ENCODE measurements at regions not wholly inside any gene's neighbourhood (a gene's known extent, or its start where the extent isn't known, plus 50 kb on each side); places are given as distances from the start of the nearest gene placed in this dataset.

DNA sequence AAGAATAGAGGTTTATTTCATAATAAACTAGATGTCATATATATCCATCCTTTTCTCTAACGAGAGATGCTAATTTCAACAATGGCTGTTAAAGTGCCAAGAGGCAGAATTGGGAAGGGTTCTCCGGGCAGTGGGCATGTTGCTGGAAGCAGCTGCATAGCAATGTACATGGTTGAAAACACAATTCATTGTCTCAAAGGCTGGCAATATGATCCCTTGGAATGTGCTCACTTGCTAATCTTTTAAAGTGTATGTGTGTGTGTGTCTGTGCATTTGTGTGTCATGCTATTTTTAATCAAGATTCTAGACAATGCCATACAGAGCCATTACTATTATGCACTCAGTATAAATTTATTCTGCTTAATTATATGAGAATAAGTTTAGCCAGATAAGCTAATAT, 1020.3 kb downstream of the NAALADL2 start:
- Histone ChIP-seq H3K27ac (ENCODE audit: control insufficient read depth, insufficient read depth, low read length) (no peak overlapping the region), H3K36me3 (ENCODE audit: control insufficient read depth in 2 of 2, extremely low read depth in 1 of 2, insufficient read depth in 2 of 2, low read length in 2 of 2) (no peaks in the 10 kb centered on the region), H3K4me2 (ENCODE audit: control insufficient read depth, extremely low read depth, insufficient read depth, low read depth, low read length) (no peak overlapping the region), H3K79me2 (ENCODE audit: control insufficient read depth, insufficient read depth, low read length) (no peaks in the 10 kb centered on the region), H4K20me1 (ENCODE audit: control insufficient read depth, extremely low read depth, insufficient read depth, low read length) (no peaks in the 10 kb centered on the region), H3K4me3 (ENCODE audit: control insufficient read depth in 2 of 3, extremely low read depth in 1 of 3, insufficient read depth in 2 of 3, low read depth in 1 of 3, low read length in 3 of 3) (no peak overlapping the region), H3K9me1 (ENCODE audit: control insufficient read depth, extremely low read depth, insufficient read depth, low read length) (no peaks in the 10 kb centered on the region), H3K9ac (ENCODE audit: control insufficient read depth, extremely low read depth, insufficient read depth, low read length) (no peak overlapping the region), H2AFZ (ENCODE audit: control insufficient read depth, low read length) (no peak overlapping the region), H3K4me1 (ENCODE audit: control insufficient read depth, extremely low read depth, insufficient read depth, low read length) (no peaks in the 10 kb centered on the region), H3K27me3 (ENCODE audit: control insufficient read depth, extremely low read depth, insufficient read depth, low read length) (no peaks in the 10 kb centered on the region), H3K9me3 (ENCODE audit: control insufficient read depth, low read depth, low read length) (no peaks in the 10 kb centered on the region)
- FAIRE-seq, result no peak
- dilution Hi-C loops (cut with MboI; ENCODE audit: extremely low pct_ligation_motif_present, low sequenced_read_pairs), result no loop called here
- no peak for DNase-seq (ENCODE audit: low read depth, low spot score)
- TF ChIP-seq, protein P1, sequence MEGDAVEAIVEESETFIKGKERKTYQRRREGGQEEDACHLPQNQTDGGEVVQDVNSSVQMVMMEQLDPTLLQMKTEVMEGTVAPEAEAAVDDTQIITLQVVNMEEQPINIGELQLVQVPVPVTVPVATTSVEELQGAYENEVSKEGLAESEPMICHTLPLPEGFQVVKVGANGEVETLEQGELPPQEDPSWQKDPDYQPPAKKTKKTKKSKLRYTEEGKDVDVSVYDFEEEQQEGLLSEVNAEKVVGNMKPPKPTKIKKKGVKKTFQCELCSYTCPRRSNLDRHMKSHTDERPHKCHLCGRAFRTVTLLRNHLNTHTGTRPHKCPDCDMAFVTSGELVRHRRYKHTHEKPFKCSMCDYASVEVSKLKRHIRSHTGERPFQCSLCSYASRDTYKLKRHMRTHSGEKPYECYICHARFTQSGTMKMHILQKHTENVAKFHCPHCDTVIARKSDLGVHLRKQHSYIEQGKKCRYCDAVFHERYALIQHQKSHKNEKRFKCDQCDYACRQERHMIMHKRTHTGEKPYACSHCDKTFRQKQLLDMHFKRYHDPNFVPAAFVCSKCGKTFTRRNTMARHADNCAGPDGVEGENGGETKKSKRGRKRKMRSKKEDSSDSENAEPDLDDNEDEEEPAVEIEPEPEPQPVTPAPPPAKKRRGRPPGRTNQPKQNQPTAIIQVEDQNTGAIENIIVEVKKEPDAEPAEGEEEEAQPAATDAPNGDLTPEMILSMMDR (optimal IDR thresholded peaks at IDR 0.05 in 1 of 3, IDR thresholded peaks at IDR 0.05 in 1 of 3, conservative IDR thresholded peaks at IDR 0.05 in 1 of 3; ENCODE audit: extremely low read depth in 1 of 3, insufficient read depth in 2 of 3, low read length in 3 of 3), result no peak
- no peak for TF ChIP-seq EZH2 (IDR thresholded peaks at IDR 0.05; ENCODE audit: low read length)

GRCh38 chr3:175869404-175869803, 1010.3 kb downstream of the NAALADL2 start:
- Histone ChIP-seq H3K9ac (ENCODE audit: control insufficient read depth, extremely low read depth, insufficient read depth, low read length) (no peak overlapping the region), H2AFZ (ENCODE audit: control insufficient read depth, low read length) (no peak overlapping the region), H3K4me1 (ENCODE audit: control insufficient read depth, extremely low read depth, insufficient read depth, low read length) (no peaks in the 10 kb centered on the region), H3K27ac (ENCODE audit: control insufficient read depth, insufficient read depth, low read length) (no peak overlapping the region), H3K4me3 (ENCODE audit: control insufficient read depth in 2 of 3, extremely low read depth in 1 of 3, insufficient read depth in 2 of 3, low read depth in 1 of 3, low read length in 3 of 3) (no peak overlapping the region), H3K9me1 (ENCODE audit: control insufficient read depth, extremely low read depth, insufficient read depth, low read length) (no peaks in the 10 kb centered on the region), H3K79me2 (ENCODE audit: control insufficient read depth, insufficient read depth, low read length) (no peaks in the 10 kb centered on the region), H3K9me3 (ENCODE audit: control insufficient read depth, low read depth, low read length) (no peaks in the 10 kb centered on the region), H4K20me1 (ENCODE audit: control insufficient read depth, extremely low read depth, insufficient read depth, low read length) (no peaks in the 10 kb centered on the region), H3K4me2 (ENCODE audit: control insufficient read depth, extremely low read depth, insufficient read depth, low read depth, low read length) (no peak overlapping the region), H3K27me3 (ENCODE audit: control insufficient read depth, extremely low read depth, insufficient read depth, low read length) (no peaks in the 10 kb centered on the region), H3K36me3 (ENCODE audit: control insufficient read depth in 2 of 2, extremely low read depth in 1 of 2, insufficient read depth in 2 of 2, low read length in 2 of 2) (no peaks in the 10 kb centered on the region)
- no peak for FAIRE-seq
- TF ChIP-seq, protein P1 (optimal IDR thresholded peaks at IDR 0.05 in 1 of 3, IDR thresholded peaks at IDR 0.05 in 1 of 3, conservative IDR thresholded peaks at IDR 0.05 in 1 of 3; ENCODE audit: extremely low read depth in 1 of 3, insufficient read depth in 2 of 3, low read length in 3 of 3), result no peak
- no peak for TF ChIP-seq EZH2 (IDR thresholded peaks at IDR 0.05; ENCODE audit: low read length)
- dilution Hi-C loops (cut with MboI; ENCODE audit: extremely low pct_ligation_motif_present, low sequenced_read_pairs), result no loop called here
- no peak for DNase-seq (ENCODE audit: low read depth, low spot score)
